ENCODE measurements at regions not wholly inside any gene's neighbourhood (a gene's known extent, or its start where the extent isn't known, plus 50 kb on each side); places are given as distances from the start of the nearest gene placed in this dataset.
"Not testable (repeated sequence)": the region's sequence is repeated elsewhere in the genome, so short reads cannot be mapped to it uniquely, and the experiment has no call there.

DNA sequence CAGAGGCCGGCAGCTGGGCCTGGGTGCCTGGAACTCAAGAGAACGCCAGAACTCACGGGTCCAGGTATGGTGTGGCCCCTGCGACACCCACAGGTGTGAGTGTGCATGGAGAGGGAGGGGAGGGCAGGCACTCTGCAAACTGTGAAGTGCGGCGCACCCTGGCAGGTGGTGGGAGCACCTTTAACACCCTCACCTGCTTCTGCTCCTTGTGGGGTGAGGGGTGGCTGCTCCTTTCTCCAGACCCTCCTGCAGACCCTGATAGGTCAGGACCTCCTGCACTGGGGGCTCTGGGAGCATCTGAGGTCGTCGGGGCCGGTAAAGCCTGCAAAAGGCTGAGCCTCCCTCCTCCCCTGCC is 324.7 kb upstream of the SFSWAP start:
- Histone ChIP-seq H3K4me1 (ENCODE audit: insufficient read depth) (no peaks in the 10 kb centered on the region), H2AFZ (no peak overlapping the region), H3K4me3 (no peak overlapping the region), H3K27ac (no peak overlapping the region), H3K79me2 (no peaks in the 10 kb centered on the region), H3K36me3 (replicated peaks; ENCODE audit: insufficient read depth, low read depth) (no peaks in the 10 kb centered on the region), H4K20me1 (ENCODE audit: insufficient read depth, poor library complexity, severe bottlenecking) (no peaks in the 10 kb centered on the region), H3K9me3 (ENCODE audit: low read depth) (no peaks in the 10 kb centered on the region), H3K9me2 (replicated peaks; ENCODE audit: insufficient read depth) (no peaks in the 10 kb centered on the region), H3K4me2 (no peak overlapping the region), H3K27me3 (peaks cover 4% of the 10 kb centered on the region)
- DNase-seq (ENCODE audit: low spot score) = no peak
- WGBS (ENCODE audit: low lambda C conversion rate, missing lambda C conversion rate) = 83% methylated on average over 9 of the region's 9 CpGs
- TF ChIP-seq EZH2phosphoT487 (IDR thresholded peaks at IDR 0.05; ENCODE audit: low read depth, severe bottlenecking, unreplicated experiment) = no peak
- no peak for TF ChIP-seq EZH2 (IDR thresholded peaks at IDR 0.05; ENCODE audit: borderline replicate concordance)
- TF ChIP-seq, protein P1, sequence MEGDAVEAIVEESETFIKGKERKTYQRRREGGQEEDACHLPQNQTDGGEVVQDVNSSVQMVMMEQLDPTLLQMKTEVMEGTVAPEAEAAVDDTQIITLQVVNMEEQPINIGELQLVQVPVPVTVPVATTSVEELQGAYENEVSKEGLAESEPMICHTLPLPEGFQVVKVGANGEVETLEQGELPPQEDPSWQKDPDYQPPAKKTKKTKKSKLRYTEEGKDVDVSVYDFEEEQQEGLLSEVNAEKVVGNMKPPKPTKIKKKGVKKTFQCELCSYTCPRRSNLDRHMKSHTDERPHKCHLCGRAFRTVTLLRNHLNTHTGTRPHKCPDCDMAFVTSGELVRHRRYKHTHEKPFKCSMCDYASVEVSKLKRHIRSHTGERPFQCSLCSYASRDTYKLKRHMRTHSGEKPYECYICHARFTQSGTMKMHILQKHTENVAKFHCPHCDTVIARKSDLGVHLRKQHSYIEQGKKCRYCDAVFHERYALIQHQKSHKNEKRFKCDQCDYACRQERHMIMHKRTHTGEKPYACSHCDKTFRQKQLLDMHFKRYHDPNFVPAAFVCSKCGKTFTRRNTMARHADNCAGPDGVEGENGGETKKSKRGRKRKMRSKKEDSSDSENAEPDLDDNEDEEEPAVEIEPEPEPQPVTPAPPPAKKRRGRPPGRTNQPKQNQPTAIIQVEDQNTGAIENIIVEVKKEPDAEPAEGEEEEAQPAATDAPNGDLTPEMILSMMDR (IDR thresholded peaks at IDR 0.05; ENCODE audit: poor library complexity) = no peak

DNA sequence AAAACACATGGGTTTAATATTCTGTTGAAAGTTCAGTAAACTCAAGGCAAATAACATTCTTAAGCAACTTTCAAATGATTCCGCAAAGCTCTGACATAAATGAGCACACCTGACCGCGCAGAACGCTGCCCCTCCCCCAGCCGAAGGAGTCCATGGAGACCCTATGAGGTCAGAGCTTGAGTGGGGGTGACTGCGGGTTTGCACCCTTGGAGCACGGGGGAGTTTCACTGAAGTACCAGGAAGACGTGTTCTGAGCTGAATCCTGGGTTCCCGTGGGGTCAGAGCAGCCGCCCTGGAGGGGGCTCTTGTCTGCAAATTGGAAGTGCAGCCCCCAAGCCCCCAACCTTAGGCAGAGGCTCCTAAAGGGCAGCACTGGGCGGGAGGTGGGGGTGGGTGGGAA is 324.1 kb upstream of the SFSWAP start:
- Histone ChIP-seq H3K4me1 (ENCODE audit: insufficient read depth) (no peaks in the 10 kb centered on the region), H3K4me2 (no peak overlapping the region), H3K36me3 (replicated peaks; ENCODE audit: insufficient read depth, low read depth) (no peaks in the 10 kb centered on the region), H3K27me3 (peaks cover 4% of the 10 kb centered on the region), H3K9me3 (ENCODE audit: low read depth) (no peaks in the 10 kb centered on the region), H3K4me3 (no peak overlapping the region), H3K79me2 (no peaks in the 10 kb centered on the region), H2AFZ (no peak overlapping the region), H4K20me1 (ENCODE audit: insufficient read depth, poor library complexity, severe bottlenecking) (no peaks in the 10 kb centered on the region), H3K9me2 (replicated peaks; ENCODE audit: insufficient read depth) (no peaks in the 10 kb centered on the region), H3K27ac (no peak overlapping the region)
- TF ChIP-seq EZH2phosphoT487 (IDR thresholded peaks at IDR 0.05; ENCODE audit: low read depth, severe bottlenecking, unreplicated experiment) = no peak
- no peak for TF ChIP-seq EZH2 (IDR thresholded peaks at IDR 0.05; ENCODE audit: borderline replicate concordance)
- TF ChIP-seq, protein P1 (IDR thresholded peaks at IDR 0.05; ENCODE audit: poor library complexity) = no peak
- 77% methylated on average over 11 of the region's 11 CpGs for WGBS (ENCODE audit: low lambda C conversion rate, missing lambda C conversion rate)
- no peak for DNase-seq (ENCODE audit: low spot score)

DNA sequence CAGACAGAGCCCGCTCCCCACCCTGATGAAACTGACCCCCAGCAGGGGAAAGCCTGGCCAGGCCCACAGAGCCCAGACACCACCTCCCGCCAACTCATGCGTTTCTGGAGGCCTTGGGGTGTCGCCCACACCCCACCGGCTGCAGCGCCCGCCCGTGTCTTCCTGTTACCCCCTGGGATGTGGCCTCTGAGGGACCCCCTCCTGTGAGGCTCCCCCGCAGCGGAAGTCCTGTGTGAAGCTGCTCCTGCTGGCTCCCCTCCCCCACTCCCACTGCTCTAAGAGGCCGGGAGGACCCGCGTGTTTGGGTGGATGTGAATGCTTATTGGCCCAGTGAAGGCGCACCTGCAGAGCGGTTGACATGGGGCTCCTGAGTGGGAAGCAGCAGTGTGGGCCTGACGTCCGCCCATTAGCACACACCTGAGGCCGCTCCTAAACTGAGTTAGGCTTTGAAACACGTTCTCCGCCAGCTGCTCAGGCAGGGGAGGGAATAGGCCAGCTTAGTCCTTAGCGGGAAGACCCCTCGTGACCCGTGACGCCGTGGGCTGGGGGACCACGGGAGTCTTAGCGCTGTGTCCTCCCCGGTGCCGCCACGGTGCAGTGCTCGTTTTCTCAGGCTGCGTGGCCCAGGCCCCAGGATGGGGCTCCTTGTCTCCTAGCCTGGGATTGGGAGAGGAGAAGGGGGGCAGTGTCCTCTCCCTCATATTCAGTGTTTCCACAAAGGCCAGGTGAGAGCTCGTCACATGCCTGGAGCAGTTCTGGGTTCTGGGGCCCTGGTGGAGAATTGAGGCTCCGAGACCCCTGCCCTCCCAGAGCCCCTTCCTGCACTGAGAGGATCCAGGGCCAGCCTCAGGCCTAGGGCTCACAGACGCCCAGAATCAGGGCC is 323.4 kb upstream of the SFSWAP start:
- Histone ChIP-seq H3K9me2 (replicated peaks; ENCODE audit: insufficient read depth) (no peaks in the 10 kb centered on the region), H3K9me3 (ENCODE audit: low read depth) (no peaks in the 10 kb centered on the region), H3K4me2 (no peak overlapping the region), H3K36me3 (replicated peaks; ENCODE audit: insufficient read depth, low read depth) (no peaks in the 10 kb centered on the region), H3K4me1 (ENCODE audit: insufficient read depth) (no peaks in the 10 kb centered on the region), H3K4me3 (no peak overlapping the region), H4K20me1 (ENCODE audit: insufficient read depth, poor library complexity, severe bottlenecking) (no peaks in the 10 kb centered on the region), H2AFZ (no peak overlapping the region), H3K27me3 (peaks cover 4% of the 10 kb centered on the region), H3K27ac (no peak overlapping the region), H3K79me2 (no peaks in the 10 kb centered on the region)
- TF ChIP-seq, protein P1 (IDR thresholded peaks at IDR 0.05; ENCODE audit: poor library complexity) = no peak
- TF ChIP-seq EZH2phosphoT487 (IDR thresholded peaks at IDR 0.05; ENCODE audit: low read depth, severe bottlenecking, unreplicated experiment) = no peak
- no peak for DNase-seq (ENCODE audit: low spot score)
- 83% methylated on average over 32 of the region's 35 CpGs for WGBS (ENCODE audit: low lambda C conversion rate, missing lambda C conversion rate)

DNA sequence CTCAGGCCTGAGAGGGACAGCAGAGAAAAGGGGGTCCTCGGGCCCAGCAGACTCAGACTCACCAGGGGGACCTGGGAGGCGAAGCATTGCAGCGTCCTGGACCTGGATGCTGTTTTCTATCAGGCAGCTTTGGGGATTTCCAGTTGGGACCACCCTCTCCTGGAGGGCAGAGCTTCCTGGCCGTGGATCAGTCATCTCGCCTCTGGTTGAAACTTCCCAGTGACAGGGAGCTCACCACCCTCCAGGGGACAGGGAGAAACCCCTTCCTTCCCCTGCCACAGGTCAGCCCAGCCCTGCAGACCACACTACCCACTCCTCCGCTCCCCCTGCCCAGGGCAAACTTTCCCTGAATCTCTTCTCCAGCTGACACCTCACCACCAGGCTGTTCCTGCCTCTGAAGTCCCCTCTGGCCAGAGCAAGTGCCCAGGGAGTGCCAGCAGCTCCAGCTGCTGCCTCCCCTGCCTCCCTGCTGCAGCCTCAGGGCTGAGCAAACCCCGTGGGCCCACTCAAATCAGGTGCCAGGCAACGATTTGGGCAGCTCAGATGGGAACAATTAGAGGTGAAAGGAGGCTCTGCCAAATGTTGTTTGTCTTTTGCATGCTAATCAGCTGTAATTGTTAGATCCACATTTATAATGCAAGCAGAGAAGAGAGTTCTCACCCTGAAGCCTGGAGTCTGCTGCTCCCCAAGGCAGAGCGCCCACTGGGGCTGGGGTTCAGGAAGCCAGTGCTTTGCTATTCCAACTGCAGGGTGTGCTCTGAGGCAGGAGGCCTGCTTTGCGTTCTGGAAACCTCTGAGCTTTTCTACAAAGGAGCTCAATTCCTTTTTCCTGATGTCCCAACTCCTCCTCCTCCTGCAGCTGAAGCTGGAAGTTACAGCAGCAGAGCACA is 322.5 kb upstream of the SFSWAP start:
- H4K20me1 ChIP-seq (ENCODE audit: insufficient read depth, poor library complexity, severe bottlenecking); DNase-seq (ENCODE audit: low spot score); H3K79me2 ChIP-seq; H3K4me2 ChIP-seq; H3K4me3 ChIP-seq; H3K27me3 ChIP-seq; H3K36me3 ChIP-seq (replicated peaks; ENCODE audit: insufficient read depth, low read depth); H3K9me3 ChIP-seq (ENCODE audit: low read depth); H3K4me1 ChIP-seq (ENCODE audit: insufficient read depth); H3K9me2 ChIP-seq (replicated peaks; ENCODE audit: insufficient read depth); H2AFZ ChIP-seq; H3K27ac ChIP-seq: not testable (repeated sequence)
- WGBS (ENCODE audit: low lambda C conversion rate, missing lambda C conversion rate) = 66% methylated on average over 8 of the region's 10 CpGs
